ENCODE measurements at regions not wholly inside any gene's neighbourhood (a gene's known extent, or its start where the extent isn't known, plus 50 kb on each side); places are given as distances from the start of the nearest gene placed in this dataset.
"Not testable (repeated sequence)": the region's sequence is repeated elsewhere in the genome, so short reads cannot be mapped to it uniquely, and the experiment has no call there.

- DNase-seq (ENCODE audit: low spot score), result no peak
Observed at GRCh38 chr1:243996223-243996622, 54.9 kb upstream of the ZBTB18 start.

- DNase-seq (ENCODE audit: low spot score), result no peak
Observed at GRCh38 chr1:243991650-243992049, 59.4 kb upstream of the ZBTB18 start.

- DNase-seq (ENCODE audit: low spot score), result no peak
Observed at GRCh38 chr1:243984788-243985187, 66.3 kb upstream of the ZBTB18 start.

- no peak for DNase-seq (ENCODE audit: low spot score)
Observed at GRCh38 chr1:243982447-243983018, 68.5 kb upstream of the ZBTB18 start.

- no peak for DNase-seq (ENCODE audit: low spot score)
Observed at GRCh38 chr1:243980471-243980870, 70.6 kb upstream of the ZBTB18 start.

- no peak for DNase-seq (ENCODE audit: low spot score)
Observed at GRCh38 chr1:243980071-243980470, 71.0 kb upstream of the ZBTB18 start.

GRCh38 chr1:243979396-243979795, 71.7 kb upstream of the ZBTB18 start:
- no peak for DNase-seq (ENCODE audit: low spot score)

GRCh38 chr1:243977094-243977493, 74.0 kb upstream of the ZBTB18 start:
- no peak for DNase-seq (ENCODE audit: low spot score)

GRCh38 chr1:243974451-243975292, 76.4 kb upstream of the ZBTB18 start:
- no peak for DNase-seq (ENCODE audit: low spot score)

- DNase-seq (ENCODE audit: low spot score), result no peak
Observed at GRCh38 chr1:243973169-243973568, 77.9 kb upstream of the ZBTB18 start.

GRCh38 chr1:243970077-243970476, 81.0 kb upstream of the ZBTB18 start:
- no peak for DNase-seq (ENCODE audit: low spot score)

- DNase-seq (ENCODE audit: low spot score), result no peak
Observed at GRCh38 chr1:243968413-243968812, 82.7 kb upstream of the ZBTB18 start.

- DNase-seq (ENCODE audit: low spot score), result no peak
Observed at GRCh38 chr1:243964915-243965314, 86.2 kb upstream of the ZBTB18 start.

- DNase-seq (ENCODE audit: low spot score), result no peak
Observed at GRCh38 chr1:243963571-243963970, 87.5 kb upstream of the ZBTB18 start.

- DNase-seq (ENCODE audit: low spot score), result no peak
Observed at GRCh38 chr1:243962541-243962940, 88.5 kb upstream of the ZBTB18 start.

GRCh38 chr1:243959998-243960397, 91.1 kb upstream of the ZBTB18 start:
- peak; percentile 59 for DNase-seq (ENCODE audit: low spot score)

GRCh38 chr1:243957141-243957540, 93.9 kb upstream of the ZBTB18 start:
- DNase-seq (ENCODE audit: low spot score), result no peak

- no peak for DNase-seq (ENCODE audit: low spot score)
Observed at GRCh38 chr1:243956450-243956849, 94.6 kb upstream of the ZBTB18 start.

GRCh38 chr1:243951207-243951606, 99.9 kb upstream of the ZBTB18 start:
- DNase-seq (ENCODE audit: low spot score), result not testable (repeated sequence)

GRCh38 chr1:243950166-243950565, 100.1 kb upstream of the AKT3 start:
- DNase-seq (ENCODE audit: low spot score), result no peak

GRCh38 chr1:243946946-243947345, 96.9 kb upstream of the AKT3 start:
- peak; percentile 63 for DNase-seq (ENCODE audit: low spot score)

- no peak for DNase-seq (ENCODE audit: low spot score)
Observed at GRCh38 chr1:243946253-243946652, 96.2 kb upstream of the AKT3 start.

- no peak for DNase-seq (ENCODE audit: low spot score)
Observed at GRCh38 chr1:243945727-243946126, 95.7 kb upstream of the AKT3 start.
